A549 (cell line): ENCODE measurements at regions not wholly inside any gene's neighbourhood (a gene's known extent, or its start where the extent isn't known, plus 50 kb on each side); places are given as distances from the start of the nearest gene placed in this dataset.

Experiments
- ATAC-seq, 2 experiments: fragments of 200-7000 bp in 1 of 2; fragments of >200 bp in 1 of 2; cut with Nextera tagmentation in 1 of 2; cut with Tn5 transposase in 1 of 2; 3 replicates each; pipeline versions ENCODE4 v1.8.0 to v1.9.1; 2018 to 2020; ENCODE audit warnings: mild to moderate bottlenecking in 1 of 2, moderate library complexity in 1 of 2
- CTCF ChIA-PET: fragments of 300-600 bp; sonication (Branson Sonifier 250); formaldehyde crosslinking; extraction: SDS; loops from one replicate; lab custom pipeline; 2021; ENCODE audit warnings: antibody characterized with exemption, inconsistent platforms; lab: Yijun Ruan, JAX
- POLR2A ChIA-PET: fragments of 350-600 bp; formaldehyde crosslinking; extraction: SDS; loops from one replicate; lab custom pipeline; 2021; ENCODE audit warnings: antibody characterized with exemption, inconsistent platforms; lab: Yijun Ruan, JAX
- DNase-seq, 2 experiments: peaks; one replicate each; pipeline versions ENCODE4 v3.0.0 to v3.0.0-alpha.2; 2011 to 2016; ENCODE audit warnings: low read depth in 1 of 2, low spot score in 1 of 2
- FAIRE-seq: peaks from 2 replicates; lab custom pipeline; 2011; peaks lifted over from hg19 to GRCh38; lab: Jason Lieb, UNC
- H3K27ac ChIP-seq, 2 experiments: fragments of >200 bp; sonication (Bioruptor Twin); formaldehyde crosslinking; 3 replicates each; pipeline ENCODE4 v1.5.1; 2016 to 2017
- H3K4me1 ChIP-seq: fragments of >200 bp; sonication (Bioruptor Twin); formaldehyde crosslinking; 3 replicates; pipeline ENCODE4 v1.6.1; 2016
- H3K4me2 ChIP-seq: fragments of >200 bp; sonication (Bioruptor Twin); formaldehyde crosslinking; 3 replicates; pipeline ENCODE4 v1.6.1; 2016
- H3K4me3 ChIP-seq: fragments of >200 bp; sonication (Bioruptor Twin); formaldehyde crosslinking; 3 replicates; pipeline ENCODE4 v1.5.1; 2016
- H3K9me3 ChIP-seq: fragments of >200 bp; sonication (Bioruptor Twin); formaldehyde crosslinking; 3 replicates; pipeline ENCODE4 v1.6.1; 2016
- ATOH8 ChIP-seq: fragments of 250-450 bp; sonication (Bioruptor Pico); IDR thresholded peaks from 2 replicates; pipeline ENCODE4 v1.5.0; 2020; ENCODE audit warnings: low read depth, mild to moderate bottlenecking, moderate library complexity
- CBX8 ChIP-seq: fragments of 200-600 bp; sonication (generic); IDR thresholded peaks from 2 replicates; pipeline ENCODE4 v1.6.1; 2016
- CHD2 ChIP-seq: fragments of 150-350 bp; IDR thresholded peaks from 2 replicates; pipeline ENCODE4 v1.6.1; 2014; ENCODE audit warnings: low read length; ENCODE audit not compliant: partially characterized antibody
- CTCF ChIP-seq: fragments of >200 bp; sonication (Bioruptor Twin); formaldehyde crosslinking; IDR thresholded peaks from 3 replicates; pipeline ENCODE4 v1.5.1; 2016
- EHF ChIP-seq: fragments of 250-450 bp; sonication (Bioruptor Pico); IDR thresholded peaks from 2 replicates; pipeline ENCODE4 v1.5.0; 2020; ENCODE audit warnings: mild to moderate bottlenecking
- EHMT2 ChIP-seq: fragments of 200-600 bp; sonication (generic); IDR thresholded peaks from 2 replicates; pipeline ENCODE4 v1.6.1; 2016; ENCODE audit warnings: antibody characterized with exemption, low read depth, mild to moderate bottlenecking, moderate library complexity
- FOSB ChIP-seq: fragments of 250-450 bp; sonication (Bioruptor Pico); IDR thresholded peaks from 2 replicates; pipeline ENCODE4 v1.5.0; 2020; ENCODE audit warnings: mild to moderate bottlenecking, moderate library complexity
- FOSL2 ChIP-seq, 2 experiments: fragments of 450-650 bp in 1 of 2; fragments of >200 bp in 1 of 2; sonication (Bioruptor Twin) in 1 of 2; formaldehyde crosslinking; IDR thresholded peaks; 2 replicates each; pipeline versions ENCODE4 v1.5.0 to v1.6.1; 2016 to 2020; ENCODE audit warnings: mild to moderate bottlenecking in 1 of 2, moderate library complexity in 1 of 2
- FOXS1 ChIP-seq: fragments of 250-450 bp; sonication (Bioruptor Pico); IDR thresholded peaks from 2 replicates; pipeline ENCODE4 v1.5.0; 2020; ENCODE audit warnings: mild to moderate bottlenecking, moderate library complexity
- HDAC2 ChIP-seq: fragments of 200-600 bp; sonication (generic); IDR thresholded peaks from 2 replicates; pipeline ENCODE4 v1.6.1; 2016
- HOXA7 ChIP-seq: fragments of 250-450 bp; sonication (Bioruptor Pico); IDR thresholded peaks from 2 replicates; pipeline ENCODE4 v1.5.0; 2020; ENCODE audit warnings: mild to moderate bottlenecking, moderate library complexity
- HOXB13 ChIP-seq: fragments of 250-450 bp; sonication (Bioruptor Pico); IDR thresholded peaks from 2 replicates; pipeline ENCODE4 v1.5.0; 2020; ENCODE audit warnings: low read depth, mild to moderate bottlenecking, moderate library complexity
- HOXB5 ChIP-seq: fragments of 250-450 bp; sonication (Bioruptor Pico); IDR thresholded peaks from 2 replicates; pipeline ENCODE4 v1.5.0; 2020; ENCODE audit warnings: mild to moderate bottlenecking, moderate library complexity
- MAX ChIP-seq: IDR thresholded peaks from 2 replicates; pipeline ENCODE4 v1.6.1; 2012
- MAZ ChIP-seq: fragments of 150-350 bp; IDR thresholded peaks from 2 replicates; pipeline ENCODE4 v1.6.1; 2014; ENCODE audit warnings: antibody characterized with exemption, low read depth, low read length, borderline replicate concordance
- NFE2L2 ChIP-seq: fragments of 150-350 bp; conservative IDR thresholded peaks from 2 replicates; pipeline ENCODE4 v1.6.1; 2014; ENCODE audit warnings: low read length
- NR3C1 ChIP-seq: fragments of >200 bp; sonication (Bioruptor Twin); formaldehyde crosslinking; IDR thresholded peaks from 3 replicates; pipeline ENCODE4 v1.6.1; 2017
- POLR2A ChIP-seq: IDR thresholded peaks from 2 replicates; pipeline ENCODE4 v1.6.1; 2012; ENCODE audit warnings: mild to moderate bottlenecking, low read length
- POLR2AphosphoS2 ChIP-seq: conservative IDR thresholded peaks from 2 replicates; pipeline ENCODE4 v1.6.1; 2012; ENCODE audit warnings: low read length, improper control_type of control experiment, inconsistent platforms
- RAD21 ChIP-seq, 2 experiments: fragments of >200 bp in 1 of 2; sonication (Bioruptor Twin) in 1 of 2; formaldehyde crosslinking in 1 of 2; IDR thresholded peaks in 1 of 2; conservative IDR thresholded peaks in 1 of 2; 2 replicates in 1 of 2; 3 replicates in 1 of 2; pipeline ENCODE4 v1.6.1; 2012 to 2018; ENCODE audit warnings: inconsistent platforms in 1 of 2
- RCOR1 ChIP-seq: fragments of 150-350 bp; IDR thresholded peaks from 2 replicates; pipeline ENCODE4 v1.6.1; 2014; ENCODE audit warnings: antibody characterized with exemption, low read length, low read depth
- SREBF2 ChIP-seq: fragments of 450-650 bp; IDR thresholded peaks from 2 replicates; pipeline ENCODE4 v1.6.1; 2014; ENCODE audit warnings: mild to moderate bottlenecking, moderate library complexity
- ZFP36 ChIP-seq: fragments of 450-650 bp; IDR thresholded peaks from 2 replicates; pipeline ENCODE4 v1.6.1; 2014; ENCODE audit warnings: borderline replicate concordance; ENCODE audit not compliant: partially characterized antibody
- whole genome bisulfite sequencing: methylation state at CpG from one replicate; pipeline ENCODE4 v1.1.6; 2017; ENCODE audit errors: missing lambda C conversion rate; 5-methylcytosine and 5-hydroxymethylcytosine counted together
- TF ChIP-seq, protein P1 (sequence below): fragments of 450-650 bp; IDR thresholded peaks from 2 replicates; pipeline ENCODE4 v1.6.1; 2014; ENCODE audit warnings: antibody characterized with exemption
- TF ChIP-seq, protein P2 (sequence below): fragments of 200-600 bp; sonication (generic); IDR thresholded peaks from 2 replicates; pipeline ENCODE4 v1.6.1; 2016; ENCODE audit warnings: antibody characterized with exemption, mild to moderate bottlenecking, moderate library complexity

- Histone ChIP-seq H3K27ac (no peak overlapping the region), H3K4me2 (no peak overlapping the region), H3K4me1 (no peaks in the 10 kb centered on the region), H3K4me3 (no peak overlapping the region), H3K9me3 (no peaks in the 10 kb centered on the region)
- POLR2A ChIA-PET = no interaction called here
- no peak for TF ChIP-seq CTCF
- TF ChIP-seq CHD2 = no peak
- TF ChIP-seq HDAC2 = no peak
- TF ChIP-seq NFE2L2 = no peak
- TF ChIP-seq ZFP36 = no peak
- no peak for TF ChIP-seq POLR2AphosphoS2
- no peak for TF ChIP-seq FOXS1 (CRISPR knock-in tag)
- TF ChIP-seq ATOH8 (CRISPR knock-in tag) = no peak
- no peak for TF ChIP-seq POLR2A
- DNase-seq = no peak
- WGBS = 46% methylated on average over 11 of the region's 11 CpGs
- no peak for ATAC-seq
- CTCF ChIA-PET = interaction anchor here (1.1 to 4.4 kb wide), 4 partner anchors 13 to 110 kb away, joined by 3 to 29 read pairs (median 12); no protein-coding TSS in a partner anchor
- no peak for FAIRE-seq
These were observed 169.1 kb downstream of the RPIA start for GRCh38 chr2:88860421-88861075.

- no peak overlapping the region for H3K27ac ChIP-seq
- FAIRE-seq (no peak), DNase-seq (no peak), ATAC-seq (no peak)
- H3K4me2 ChIP-seq = no peak overlapping the region
- WGBS = 12% methylated on average over 6 of the region's 6 CpGs
- ChIA-PET POLR2A (no interaction called here), CTCF (interaction anchor here (1.8 kb wide), 1 partner anchor 8 kb away, joined by 8 read pairs; no protein-coding TSS in a partner anchor)
- H3K9me3 ChIP-seq = no peaks in the 10 kb centered on the region
- H3K4me1 ChIP-seq = no peaks in the 10 kb centered on the region
- no peak overlapping the region for H3K4me3 ChIP-seq
- no peak for TF ChIP-seq RAD21 (conservative IDR thresholded peaks at IDR 0.05 in 1 of 2, IDR thresholded peaks at IDR 0.05 in 1 of 2)
- TF ChIP-seq, protein P1, sequence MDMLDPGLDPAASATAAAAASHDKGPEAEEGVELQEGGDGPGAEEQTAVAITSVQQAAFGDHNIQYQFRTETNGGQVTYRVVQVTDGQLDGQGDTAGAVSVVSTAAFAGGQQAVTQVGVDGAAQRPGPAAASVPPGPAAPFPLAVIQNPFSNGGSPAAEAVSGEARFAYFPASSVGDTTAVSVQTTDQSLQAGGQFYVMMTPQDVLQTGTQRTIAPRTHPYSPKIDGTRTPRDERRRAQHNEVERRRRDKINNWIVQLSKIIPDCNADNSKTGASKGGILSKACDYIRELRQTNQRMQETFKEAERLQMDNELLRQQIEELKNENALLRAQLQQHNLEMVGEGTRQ = no peak
These were observed 174.4 kb downstream of the RPIA start for GRCh38 chr2:88865801-88866371.

DNA sequence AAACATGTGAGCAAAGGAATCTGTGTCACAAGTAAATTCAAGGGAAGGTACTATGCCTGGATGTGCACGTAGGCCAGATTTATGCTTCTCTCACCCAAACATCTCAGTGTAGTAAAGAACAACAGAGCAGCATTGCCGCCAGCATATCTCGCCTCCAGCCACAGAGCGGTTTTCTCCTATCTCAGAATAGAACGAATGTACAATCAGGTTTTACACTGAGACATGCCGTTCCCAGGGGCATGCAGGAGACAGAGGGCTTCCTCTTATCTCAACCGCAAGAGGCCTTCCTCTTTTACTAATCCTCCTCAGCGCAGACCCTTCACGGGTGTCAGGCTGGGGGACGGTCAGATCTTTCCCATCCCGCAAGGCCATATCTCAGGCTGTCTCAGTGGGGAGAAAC, 175.3 kb downstream of the RPIA start:
- Histone ChIP-seq H3K4me3 (no peak overlapping the region), H3K4me2 (no peak overlapping the region), H3K9me3 (no peaks in the 10 kb centered on the region), H3K4me1 (no peaks in the 10 kb centered on the region), H3K27ac (no peak overlapping the region)
- WGBS = 65% methylated on average over 11 of the region's 11 CpGs
- DNase-seq = no peak
- no peak for FAIRE-seq
- ATAC-seq = no peak
- ChIA-PET CTCF (interaction anchor here (1.0 kb wide), 1 partner anchor 14 kb away, joined by 5 read pairs; no protein-coding TSS in a partner anchor), POLR2A (no interaction called here)
- TF ChIP-seq EHMT2 (no peak), HOXB13 (CRISPR knock-in tag) (no peak), CBX8 (no peak), SREBF2 (no peak), EHF (CRISPR knock-in tag) (no peak), MAZ (no peak), RCOR1 (no peak), HDAC2 (no peak), HOXA7 (CRISPR knock-in tag) (no peak), ATOH8 (CRISPR knock-in tag) (no peak), HOXB5 (CRISPR knock-in tag) (no peak), MAX (no peak), NR3C1 (no peak), FOSB (no peak), FOSL2 (IDR thresholded peaks at IDR 0.05) (no peak), FOSL2 (CRISPR knock-in tag; IDR thresholded peaks at IDR 0.05) (no peak)
- TF ChIP-seq, protein P2, sequence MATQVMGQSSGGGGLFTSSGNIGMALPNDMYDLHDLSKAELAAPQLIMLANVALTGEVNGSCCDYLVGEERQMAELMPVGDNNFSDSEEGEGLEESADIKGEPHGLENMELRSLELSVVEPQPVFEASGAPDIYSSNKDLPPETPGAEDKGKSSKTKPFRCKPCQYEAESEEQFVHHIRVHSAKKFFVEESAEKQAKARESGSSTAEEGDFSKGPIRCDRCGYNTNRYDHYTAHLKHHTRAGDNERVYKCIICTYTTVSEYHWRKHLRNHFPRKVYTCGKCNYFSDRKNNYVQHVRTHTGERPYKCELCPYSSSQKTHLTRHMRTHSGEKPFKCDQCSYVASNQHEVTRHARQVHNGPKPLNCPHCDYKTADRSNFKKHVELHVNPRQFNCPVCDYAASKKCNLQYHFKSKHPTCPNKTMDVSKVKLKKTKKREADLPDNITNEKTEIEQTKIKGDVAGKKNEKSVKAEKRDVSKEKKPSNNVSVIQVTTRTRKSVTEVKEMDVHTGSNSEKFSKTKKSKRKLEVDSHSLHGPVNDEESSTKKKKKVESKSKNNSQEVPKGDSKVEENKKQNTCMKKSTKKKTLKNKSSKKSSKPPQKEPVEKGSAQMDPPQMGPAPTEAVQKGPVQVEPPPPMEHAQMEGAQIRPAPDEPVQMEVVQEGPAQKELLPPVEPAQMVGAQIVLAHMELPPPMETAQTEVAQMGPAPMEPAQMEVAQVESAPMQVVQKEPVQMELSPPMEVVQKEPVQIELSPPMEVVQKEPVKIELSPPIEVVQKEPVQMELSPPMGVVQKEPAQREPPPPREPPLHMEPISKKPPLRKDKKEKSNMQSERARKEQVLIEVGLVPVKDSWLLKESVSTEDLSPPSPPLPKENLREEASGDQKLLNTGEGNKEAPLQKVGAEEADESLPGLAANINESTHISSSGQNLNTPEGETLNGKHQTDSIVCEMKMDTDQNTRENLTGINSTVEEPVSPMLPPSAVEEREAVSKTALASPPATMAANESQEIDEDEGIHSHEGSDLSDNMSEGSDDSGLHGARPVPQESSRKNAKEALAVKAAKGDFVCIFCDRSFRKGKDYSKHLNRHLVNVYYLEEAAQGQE = no peak
